ENCODE measurements at regions not wholly inside any gene's neighbourhood (a gene's known extent, or its start where the extent isn't known, plus 50 kb on each side); places are given as distances from the start of the nearest gene placed in this dataset.
"Not testable (repeated sequence)": the region's sequence is repeated elsewhere in the genome, so short reads cannot be mapped to it uniquely, and the experiment has no call there.

DNA sequence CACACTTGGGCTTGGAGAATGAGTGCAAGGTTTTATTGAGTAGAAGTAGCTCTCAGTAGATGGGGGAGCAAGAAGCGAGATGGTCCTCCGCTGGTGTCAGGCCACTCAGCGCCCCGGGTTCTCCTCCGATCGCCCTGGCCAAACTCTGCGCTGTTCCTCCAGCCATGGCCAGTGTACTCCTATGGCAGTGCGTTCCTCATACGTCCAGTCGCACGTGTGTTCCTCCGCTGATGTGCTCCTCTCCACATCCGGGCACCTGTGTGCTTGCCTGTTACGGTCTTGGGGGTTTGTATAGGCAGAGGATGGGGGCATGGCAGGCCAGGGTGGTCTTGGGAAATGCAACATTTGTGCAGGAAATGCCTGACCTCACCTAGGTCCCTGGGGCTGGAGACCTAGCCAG lies 1899.4 kb downstream of the PCDH9 start:
- Histone ChIP-seq H3K36me3 (ENCODE audit: control insufficient read depth, low read length) (no peaks in the 10 kb centered on the region), H3F3A (ENCODE audit: control insufficient read depth, insufficient read depth) (no peaks in the 10 kb centered on the region), H3K4me1 (ENCODE audit: control insufficient read depth, low read length) (no peaks in the 10 kb centered on the region), H4K20me1 (ENCODE audit: control insufficient read depth, insufficient read depth, low read depth, low read length) (no peaks in the 10 kb centered on the region), H3K27me3 (ENCODE audit: control insufficient read depth, low read length) (no peaks in the 10 kb centered on the region), H3K9me3 (ENCODE audit: control insufficient read depth, insufficient read depth, low read length) (no peaks in the 10 kb centered on the region), H3K4me3 (ENCODE audit: low read length) (no peak overlapping the region), H3K27ac (ENCODE audit: low read depth, low read length) (no peak overlapping the region), H3K79me2 (ENCODE audit: control insufficient read depth, low read length) (no peaks in the 10 kb centered on the region), H3K9me2 (replicated peaks; ENCODE audit: control insufficient read depth, low read length) (no peaks in the 10 kb centered on the region), H3K4me2 (ENCODE audit: low read length) (no peak overlapping the region)
- TF ChIP-seq, protein P1, sequence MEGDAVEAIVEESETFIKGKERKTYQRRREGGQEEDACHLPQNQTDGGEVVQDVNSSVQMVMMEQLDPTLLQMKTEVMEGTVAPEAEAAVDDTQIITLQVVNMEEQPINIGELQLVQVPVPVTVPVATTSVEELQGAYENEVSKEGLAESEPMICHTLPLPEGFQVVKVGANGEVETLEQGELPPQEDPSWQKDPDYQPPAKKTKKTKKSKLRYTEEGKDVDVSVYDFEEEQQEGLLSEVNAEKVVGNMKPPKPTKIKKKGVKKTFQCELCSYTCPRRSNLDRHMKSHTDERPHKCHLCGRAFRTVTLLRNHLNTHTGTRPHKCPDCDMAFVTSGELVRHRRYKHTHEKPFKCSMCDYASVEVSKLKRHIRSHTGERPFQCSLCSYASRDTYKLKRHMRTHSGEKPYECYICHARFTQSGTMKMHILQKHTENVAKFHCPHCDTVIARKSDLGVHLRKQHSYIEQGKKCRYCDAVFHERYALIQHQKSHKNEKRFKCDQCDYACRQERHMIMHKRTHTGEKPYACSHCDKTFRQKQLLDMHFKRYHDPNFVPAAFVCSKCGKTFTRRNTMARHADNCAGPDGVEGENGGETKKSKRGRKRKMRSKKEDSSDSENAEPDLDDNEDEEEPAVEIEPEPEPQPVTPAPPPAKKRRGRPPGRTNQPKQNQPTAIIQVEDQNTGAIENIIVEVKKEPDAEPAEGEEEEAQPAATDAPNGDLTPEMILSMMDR (IDR thresholded peaks at IDR 0.05; ENCODE audit: low read depth, low read length, poor library complexity, severe bottlenecking) = no peak
- TF ChIP-seq EZH2phosphoT487 (IDR thresholded peaks at IDR 0.05; ENCODE audit: borderline replicate concordance, low read length) = no peak

DNA sequence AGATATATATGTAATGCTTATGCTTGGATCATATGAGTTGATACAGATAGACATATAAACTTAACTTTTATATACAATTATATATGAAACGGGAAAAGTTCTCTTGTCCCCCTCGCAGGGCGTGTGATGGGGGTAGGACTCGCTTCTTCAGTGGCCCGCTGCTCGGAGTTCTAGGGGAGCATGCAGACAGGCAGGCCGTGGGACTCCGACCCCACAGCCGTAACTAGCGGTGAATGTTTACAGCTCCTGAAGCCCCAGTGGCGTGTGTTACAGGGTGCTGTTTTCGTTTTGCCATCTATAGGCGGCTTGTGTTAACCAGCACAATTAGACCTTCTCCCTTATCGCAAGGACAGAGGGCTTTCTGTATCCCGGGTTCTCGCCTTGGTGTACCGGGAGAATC lies 1899.8 kb downstream of the PCDH9 start:
- Histone ChIP-seq H4K20me1 (ENCODE audit: control insufficient read depth, insufficient read depth, low read depth, low read length) (no peaks in the 10 kb centered on the region), H3F3A (ENCODE audit: control insufficient read depth, insufficient read depth) (no peaks in the 10 kb centered on the region), H3K27ac (ENCODE audit: low read depth, low read length) (no peak overlapping the region), H3K79me2 (ENCODE audit: control insufficient read depth, low read length) (no peaks in the 10 kb centered on the region), H3K9me2 (replicated peaks; ENCODE audit: control insufficient read depth, low read length) (no peaks in the 10 kb centered on the region), H3K4me1 (ENCODE audit: control insufficient read depth, low read length) (no peaks in the 10 kb centered on the region), H3K9me3 (ENCODE audit: control insufficient read depth, insufficient read depth, low read length) (no peaks in the 10 kb centered on the region), H3K36me3 (ENCODE audit: control insufficient read depth, low read length) (no peaks in the 10 kb centered on the region), H3K27me3 (ENCODE audit: control insufficient read depth, low read length) (no peaks in the 10 kb centered on the region), H3K4me2 (ENCODE audit: low read length) (no peak overlapping the region), H3K4me3 (ENCODE audit: low read length) (no peak overlapping the region)
- TF ChIP-seq, protein P1 (IDR thresholded peaks at IDR 0.05; ENCODE audit: low read depth, low read length, poor library complexity, severe bottlenecking) = no peak
- no peak for TF ChIP-seq EZH2phosphoT487 (IDR thresholded peaks at IDR 0.05; ENCODE audit: borderline replicate concordance, low read length)

DNA sequence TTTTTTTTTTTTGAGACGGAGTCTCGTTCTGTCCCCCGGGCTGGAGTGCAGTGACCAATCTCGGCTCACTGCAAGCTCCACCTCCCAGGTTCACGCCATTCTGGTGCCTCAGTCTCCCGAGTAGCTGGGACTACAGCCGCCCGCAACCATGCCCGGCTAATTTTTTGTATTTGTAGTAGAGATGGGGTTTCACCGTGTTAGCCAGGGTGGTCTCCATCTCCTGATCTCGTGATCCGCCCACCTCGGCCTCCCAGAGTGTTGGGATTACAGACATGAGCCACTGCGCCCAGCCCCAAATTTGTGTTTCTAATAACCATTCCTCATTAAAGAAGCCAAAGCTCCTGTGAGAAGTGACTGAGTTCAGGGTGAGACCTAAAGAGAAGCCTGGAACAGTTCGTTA lies 1906.9 kb downstream of the PCDH9 start:
- not testable (repeated sequence) for H3K27me3 ChIP-seq (ENCODE audit: control insufficient read depth, low read length); H3K4me2 ChIP-seq (ENCODE audit: low read length); H3K27ac ChIP-seq (ENCODE audit: low read depth, low read length); H3K9me3 ChIP-seq (ENCODE audit: control insufficient read depth, insufficient read depth, low read length); H3K4me1 ChIP-seq (ENCODE audit: control insufficient read depth, low read length); H4K20me1 ChIP-seq (ENCODE audit: control insufficient read depth, insufficient read depth, low read depth, low read length); H3F3A ChIP-seq (ENCODE audit: control insufficient read depth, insufficient read depth); H3K4me3 ChIP-seq (ENCODE audit: low read length); H3K36me3 ChIP-seq (ENCODE audit: control insufficient read depth, low read length); H3K79me2 ChIP-seq (ENCODE audit: control insufficient read depth, low read length); H3K9me2 ChIP-seq (replicated peaks; ENCODE audit: control insufficient read depth, low read length)

DNA sequence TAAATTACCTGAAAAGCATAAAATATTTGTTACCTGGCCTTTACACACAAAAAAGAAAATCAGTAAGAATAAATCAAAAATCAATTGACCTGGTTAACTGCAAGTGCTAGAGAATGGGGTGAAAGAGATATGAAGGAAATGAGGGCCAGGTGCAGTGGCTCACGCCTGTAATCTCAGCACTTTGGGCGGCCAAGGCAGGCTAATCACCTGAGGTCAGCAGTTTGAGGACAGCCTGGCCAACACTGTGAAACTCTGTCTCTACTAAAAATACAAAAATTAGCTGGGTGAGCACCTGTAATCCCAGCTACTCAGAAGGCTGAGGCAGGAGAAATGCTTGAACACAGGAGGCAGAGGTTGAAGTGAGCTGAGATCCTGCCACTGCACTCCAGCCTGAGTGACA lies 1908.7 kb downstream of the PCDH9 start:
- H3K9me2 ChIP-seq (replicated peaks; ENCODE audit: control insufficient read depth, low read length); H3K4me3 ChIP-seq (ENCODE audit: low read length); H3K27me3 ChIP-seq (ENCODE audit: control insufficient read depth, low read length); H4K20me1 ChIP-seq (ENCODE audit: control insufficient read depth, insufficient read depth, low read depth, low read length); H3K4me2 ChIP-seq (ENCODE audit: low read length); H3K79me2 ChIP-seq (ENCODE audit: control insufficient read depth, low read length); H3K27ac ChIP-seq (ENCODE audit: low read depth, low read length); H3K36me3 ChIP-seq (ENCODE audit: control insufficient read depth, low read length); H3K9me3 ChIP-seq (ENCODE audit: control insufficient read depth, insufficient read depth, low read length); H3K4me1 ChIP-seq (ENCODE audit: control insufficient read depth, low read length); H3F3A ChIP-seq (ENCODE audit: control insufficient read depth, insufficient read depth): not testable (repeated sequence)
